ENCODE measurements at regions not wholly inside any gene's neighbourhood (a gene's known extent, or its start where the extent isn't known, plus 50 kb on each side); places are given as distances from the start of the nearest gene placed in this dataset.
A peak's percentile ranks its signal among the peaks of the same experiment; 100 is the strongest.

DNA sequence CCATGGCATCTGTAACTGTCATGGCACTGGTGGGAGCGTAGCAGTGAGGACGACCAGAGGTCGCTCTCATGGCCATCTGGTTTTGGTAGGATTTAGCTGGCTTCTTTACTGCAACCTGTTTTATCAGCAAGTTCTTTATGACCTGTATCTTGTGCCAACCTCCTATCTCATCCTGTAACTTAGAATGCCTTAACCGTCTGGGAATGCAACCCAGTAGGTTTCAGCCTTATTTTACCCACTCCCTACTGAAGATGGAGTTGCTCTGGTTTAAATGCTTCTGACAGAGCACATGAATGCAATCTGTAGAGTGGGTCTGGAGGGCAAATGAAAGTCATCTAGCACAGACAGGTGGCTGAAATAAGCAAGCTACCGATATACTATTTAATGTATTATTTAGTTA is 55.3 kb upstream of the OPN4 start:
- WGBS, 2 donors, result 28 to 47% methylated on average over 5 of the region's 5 CpGs
- Histone ChIP-seq H3K4me1 (peaks cover 0 to 4% (median 0%) of the 10 kb centered on the region in 9 donors), H3K9me3 (no peaks in the 10 kb centered on the region), H3K27me3 (no peaks in the 10 kb centered on the region), H3K4me3 (no peak overlapping the region), H3K36me3 (no peaks in the 10 kb centered on the region), H3K27ac (no peak overlapping the region)
- TF ChIP-seq, protein P1, sequence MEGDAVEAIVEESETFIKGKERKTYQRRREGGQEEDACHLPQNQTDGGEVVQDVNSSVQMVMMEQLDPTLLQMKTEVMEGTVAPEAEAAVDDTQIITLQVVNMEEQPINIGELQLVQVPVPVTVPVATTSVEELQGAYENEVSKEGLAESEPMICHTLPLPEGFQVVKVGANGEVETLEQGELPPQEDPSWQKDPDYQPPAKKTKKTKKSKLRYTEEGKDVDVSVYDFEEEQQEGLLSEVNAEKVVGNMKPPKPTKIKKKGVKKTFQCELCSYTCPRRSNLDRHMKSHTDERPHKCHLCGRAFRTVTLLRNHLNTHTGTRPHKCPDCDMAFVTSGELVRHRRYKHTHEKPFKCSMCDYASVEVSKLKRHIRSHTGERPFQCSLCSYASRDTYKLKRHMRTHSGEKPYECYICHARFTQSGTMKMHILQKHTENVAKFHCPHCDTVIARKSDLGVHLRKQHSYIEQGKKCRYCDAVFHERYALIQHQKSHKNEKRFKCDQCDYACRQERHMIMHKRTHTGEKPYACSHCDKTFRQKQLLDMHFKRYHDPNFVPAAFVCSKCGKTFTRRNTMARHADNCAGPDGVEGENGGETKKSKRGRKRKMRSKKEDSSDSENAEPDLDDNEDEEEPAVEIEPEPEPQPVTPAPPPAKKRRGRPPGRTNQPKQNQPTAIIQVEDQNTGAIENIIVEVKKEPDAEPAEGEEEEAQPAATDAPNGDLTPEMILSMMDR (IDR thresholded peaks at IDR 0.05), result no peak
- ATAC-seq, result no peak
- intact Hi-C loops (cut with DNase I), result no loop called here
- DNase-seq, result no peak

DNA sequence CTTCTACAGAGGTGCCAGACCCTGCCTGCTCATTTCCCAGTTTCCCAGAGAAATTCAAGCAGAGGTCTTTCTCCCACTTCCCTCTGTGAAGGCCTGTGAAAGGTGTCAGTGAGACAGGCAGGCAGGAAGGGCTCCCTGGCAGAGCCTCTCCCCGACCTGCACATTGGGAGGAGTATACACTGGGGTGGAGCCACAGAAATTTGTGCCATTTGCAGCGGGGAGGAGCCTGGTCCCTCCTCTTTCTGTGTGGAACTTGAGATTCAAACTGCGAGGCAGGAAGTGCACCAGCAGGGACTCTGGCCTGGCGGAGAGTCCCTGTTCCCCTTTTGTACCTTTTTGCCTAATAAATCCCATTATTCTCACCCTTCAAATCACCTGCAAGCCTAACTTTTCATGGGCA is 54.6 kb upstream of the OPN4 start:
- 42 to 55% methylated on average over 4 of the region's 4 CpGs for WGBS, 2 donors
- no peak for DNase-seq
- TF ChIP-seq, protein P1 (IDR thresholded peaks at IDR 0.05), result no peak
- ATAC-seq, result peak in 3 of 8 donors; percentile 29 to 41 (median 35)
- intact Hi-C loops (cut with DNase I), result no loop called here
- peaks cover 0 to 2% (median 0%) of the 10 kb centered on the region in 11 donors for H3K9me3 ChIP-seq
- H3K27ac ChIP-seq, result no peak overlapping the region
- H3K4me3 ChIP-seq, result no peak overlapping the region
- no peaks in the 10 kb centered on the region for H3K27me3 ChIP-seq
- H3K4me1 ChIP-seq, result peaks cover 0 to 4% (median 0%) of the 10 kb centered on the region in 9 donors
- H3K36me3 ChIP-seq, result no peaks in the 10 kb centered on the region

DNA sequence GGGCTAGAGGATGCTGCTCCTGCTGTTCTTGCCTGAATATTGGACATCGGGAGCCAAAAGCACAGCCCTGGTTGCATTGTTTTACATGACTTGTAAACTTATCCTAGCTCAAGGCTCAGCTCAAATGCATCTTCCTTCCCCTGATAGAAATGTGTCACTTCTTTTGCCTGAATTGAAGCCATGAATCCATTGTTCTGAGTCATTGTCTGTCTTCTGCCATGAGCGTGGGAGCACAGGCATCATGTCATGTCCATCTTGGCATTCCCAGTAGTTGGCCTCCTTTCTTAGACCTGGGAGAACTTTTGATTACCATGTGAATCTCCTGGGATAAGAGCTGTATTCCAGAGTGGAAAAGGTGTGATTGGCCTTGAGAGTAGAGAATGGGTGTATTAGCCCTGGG is 54.1 kb upstream of the OPN4 start:
- TF ChIP-seq, protein P1 (IDR thresholded peaks at IDR 0.05), result no peak
- DNase-seq, result no peak
- H3K9me3 ChIP-seq, result peaks cover 0 to 8% (median 0%) of the 10 kb centered on the region in 11 donors
- no peaks in the 10 kb centered on the region for H3K36me3 ChIP-seq
- WGBS, 2 donors, result 83 to 89% methylated on average over 2 of the region's 2 CpGs
- intact Hi-C loops (cut with DNase I), result no loop called here
- no peak overlapping the region for H3K27ac ChIP-seq
- ATAC-seq, result no peak
- no peak overlapping the region for H3K4me3 ChIP-seq
- no peaks in the 10 kb centered on the region for H3K27me3 ChIP-seq
- H3K4me1 ChIP-seq, result peaks cover 0 to 4% (median 0%) of the 10 kb centered on the region in 9 donors

DNA sequence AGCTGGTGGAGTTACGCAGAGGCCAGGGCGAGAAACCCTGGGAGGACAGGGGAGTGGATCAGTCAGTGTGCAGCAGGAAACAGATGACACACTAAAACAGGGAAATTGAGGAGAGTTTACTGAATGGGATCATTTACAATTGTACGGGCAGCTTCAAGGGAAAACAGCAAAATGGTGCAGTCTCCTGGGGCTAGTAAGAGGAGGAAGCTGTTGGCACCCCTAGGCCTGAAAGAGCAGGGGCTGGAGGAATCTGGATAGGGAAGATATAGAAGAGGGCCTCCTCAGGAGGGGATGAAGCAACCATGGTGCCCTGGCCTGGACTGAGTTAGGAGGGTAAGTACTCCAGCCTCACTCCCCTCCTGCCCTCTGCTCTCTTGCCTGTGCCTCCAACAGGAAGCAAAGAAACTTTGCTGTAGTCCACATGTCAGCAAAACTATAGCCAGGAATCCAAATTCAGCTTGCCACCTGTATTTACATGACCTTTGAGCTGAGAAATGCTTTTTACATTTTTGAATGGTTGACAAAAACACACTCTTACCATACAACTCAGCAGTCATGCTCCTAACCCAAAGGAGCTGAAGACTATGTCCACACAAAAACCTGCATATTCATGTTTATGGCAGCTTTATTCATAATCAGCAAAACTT is 52.3 kb upstream of the OPN4 start:
- Histone ChIP-seq H3K9me3 (peaks cover 0 to 25% (median 5%) of the 10 kb centered on the region in 11 donors), H3K4me3 (no peak overlapping the region), H3K4me1 (peaks cover 0 to 4% (median 0%) of the 10 kb centered on the region in 9 donors), H3K36me3 (no peaks in the 10 kb centered on the region), H3K27me3 (no peaks in the 10 kb centered on the region), H3K27ac (no peak overlapping the region)
- DNase-seq, result no peak
- intact Hi-C loops (cut with DNase I), result no loop called here
- ATAC-seq, result no peak
- TF ChIP-seq, protein P1 (IDR thresholded peaks at IDR 0.05), result no peak
- 80 to 92% methylated on average over 3 of the region's 3 CpGs for WGBS, 2 donors
